HepG2 (cell line): ENCODE measurements at regions not wholly inside any gene's neighbourhood (a gene's known extent, or its start where the extent isn't known, plus 50 kb on each side); places are given as distances from the start of the nearest gene placed in this dataset.

Source experiments
- ATAC-seq: fragments of 200-7000 bp; cut with Tn5 transposase; 3 replicates; pipeline ENCODE4 v1.9.1; 2020; ENCODE audit warnings: mild to moderate bottlenecking, moderate library complexity
- BruUV-seq: library from RNA; stranded (reverse); fragments of 400-500 nt; replicated peaks from 2 replicates; lab custom pipeline; 2021; lab: Mats Ljungman, UMichigan
- CTCF ChIA-PET: fragments of 300-600 bp; formaldehyde crosslinking; extraction: SDS; loops from one replicate; lab custom pipeline; 2021; ENCODE audit warnings: low total read pairs, inconsistent platforms, low intra/inter-chr PET ratio; lab: Yijun Ruan, JAX
- POLR2A ChIA-PET: fragments of 350-600 bp; sonication (Branson Sonifier 250); formaldehyde crosslinking; loops from one replicate; lab custom pipeline; 2020; ENCODE audit warnings: antibody characterized with exemption, inconsistent platforms; lab: Yijun Ruan, JAX
- DNase-seq: peaks from one replicate; pipeline ENCODE4 v3.0.0-alpha.2; 2015; ENCODE audit warnings: low spot score
- FAIRE-seq: peaks from 3 replicates; lab custom pipeline; 2011; peaks lifted over from hg19 to GRCh38; lab: Jason Lieb, UNC
- H2AFZ ChIP-seq: one replicate; pipeline ENCODE4 v1.6.1; 2011; ENCODE audit warnings: low read length, inconsistent platforms
- H3K27ac ChIP-seq: fragments of 300-600 bp; 3 replicates; pipeline ENCODE4 v1.8.0; 2011; ENCODE audit warnings: mixed run types, mild to moderate bottlenecking, mixed read lengths, low read length, inconsistent platforms; ENCODE audit not compliant: insufficient read depth; ENCODE audit errors: extremely low read length
- H3K27me3 ChIP-seq, 2 experiments: fragments of 200-600 bp in 1 of 2; 2 replicates in 1 of 2; 3 replicates in 1 of 2; pipeline versions ENCODE4 v1.6.0 to v1.8.0; 2011; ENCODE audit warnings: low read length in 2 of 2, mild to moderate bottlenecking in 2 of 2, moderate library complexity in 2 of 2, inconsistent platforms in 1 of 2; ENCODE audit not compliant: insufficient read depth in 2 of 2, control insufficient read depth in 1 of 2
- H3K36me3 ChIP-seq, 2 experiments: fragments of 200-600 bp in 1 of 2; replicated peaks in 1 of 2; 2 replicates in 1 of 2; 3 replicates in 1 of 2; pipeline versions ENCODE4 v1.5.1 to v1.8.0; 2011; ENCODE audit warnings: low read length in 2 of 2, inconsistent platforms in 1 of 2; ENCODE audit not compliant: insufficient read depth in 2 of 2, control insufficient read depth in 1 of 2
- H3K4me1 ChIP-seq: 2 replicates; pipeline ENCODE4 v1.5.1; 2012; ENCODE audit warnings: low read length, inconsistent platforms; ENCODE audit not compliant: insufficient read depth
- H3K4me2 ChIP-seq: 2 replicates; pipeline ENCODE4 v1.6.0; 2011; ENCODE audit warnings: low read depth, low read length, inconsistent platforms
- H3K4me3 ChIP-seq, 3 experiments: fragments of 200-600 bp in 1 of 3; sonication (generic), shearing (Covaris generic) in 1 of 3; replicated peaks in 1 of 3; 2 replicates each; pipeline ENCODE4 v1.5.1; 2011 to 2016; ENCODE audit warnings: low read length in 3 of 3, inconsistent platforms in 2 of 3, low read depth in 2 of 3, mild to moderate bottlenecking in 2 of 3, control low read depth in 1 of 3, mixed read lengths in 1 of 3; ENCODE audit not compliant: insufficient read depth in 1 of 3
- H3K79me2 ChIP-seq: one replicate; pipeline ENCODE4 v1.6.1; 2011; ENCODE audit warnings: low read length, inconsistent platforms; ENCODE audit not compliant: insufficient read depth
- H3K9ac ChIP-seq: 2 replicates; pipeline ENCODE4 v1.6.0; 2011; ENCODE audit warnings: mild to moderate bottlenecking, low read depth, low read length, inconsistent platforms; ENCODE audit not compliant: insufficient read depth
- H3K9me3 ChIP-seq: 2 replicates; pipeline ENCODE4 v1.5.1; 2012; ENCODE audit warnings: mild to moderate bottlenecking, low read length
- H4K20me1 ChIP-seq: 2 replicates; pipeline ENCODE4 v1.6.0; 2011; ENCODE audit warnings: inconsistent platforms, mild to moderate bottlenecking, low read length, moderate library complexity; ENCODE audit not compliant: insufficient read depth
- NFKBIZ ChIP-seq: IDR thresholded peaks from 2 replicates; pipeline ENCODE4 v1.6.1; 2018; ENCODE audit warnings: missing genetic modification reagents, missing compliant biosample characterization
- TSC22D2 ChIP-seq: sonication (generic); formaldehyde crosslinking; IDR thresholded peaks from 2 replicates; pipeline ENCODE4 v1.5.1; 2020; ENCODE audit warnings: missing genetic modification reagents, mild to moderate bottlenecking, borderline replicate concordance
- ZNF460 ChIP-seq: sonication (generic); formaldehyde crosslinking; IDR thresholded peaks from 2 replicates; pipeline ENCODE4 v1.5.1; 2020; ENCODE audit warnings: missing genetic modification reagents, mild to moderate bottlenecking, borderline replicate concordance
- ZNF703 ChIP-seq: sonication (generic); formaldehyde crosslinking; IDR thresholded peaks from 2 replicates; pipeline ENCODE4 v1.5.1; 2020; ENCODE audit warnings: missing genetic modification reagents, mild to moderate bottlenecking, moderate library complexity, borderline replicate concordance
- ZNF713 ChIP-seq: sonication (generic); formaldehyde crosslinking; IDR thresholded peaks from 2 replicates; pipeline ENCODE4 v1.4.0; 2020; ENCODE audit warnings: mild to moderate bottlenecking, missing genetic modification reagents
- ZNF878 ChIP-seq: sonication (generic); formaldehyde crosslinking; IDR thresholded peaks from 2 replicates; pipeline ENCODE4 v1.8.1; 2023; ENCODE audit warnings: mild to moderate bottlenecking, missing genetic modification reagents, moderate library complexity
- WGBS: methylation state at CpG from one replicate; pipeline ENCODE4 v1.1.6; 2017; ENCODE audit warnings: low lambda C conversion rate; 5-methylcytosine and 5-hydroxymethylcytosine counted together
- in situ Hi-C: cut with HindIII; loops from 2 replicates; pipeline ENCODE4 v1.10.0; 2017; ENCODE audit warnings: low pct_unique_long_range_greater_than_20kb; ENCODE audit not compliant: extremely low pct_ligation_motif_present
- intact Hi-C: fragments of 100-400 bp; cut with micrococcal nuclease; formaldehyde crosslinking; loops from one replicate; pipeline ENCODE4 v1.10.0; 2022; ENCODE audit not compliant: unreplicated experiment
- TF ChIP-seq, protein P1 (sequence below): sonication (generic); formaldehyde crosslinking; IDR thresholded peaks from 2 replicates; pipeline ENCODE4 v1.5.0; 2020; ENCODE audit warnings: missing genetic modification reagents

DNA sequence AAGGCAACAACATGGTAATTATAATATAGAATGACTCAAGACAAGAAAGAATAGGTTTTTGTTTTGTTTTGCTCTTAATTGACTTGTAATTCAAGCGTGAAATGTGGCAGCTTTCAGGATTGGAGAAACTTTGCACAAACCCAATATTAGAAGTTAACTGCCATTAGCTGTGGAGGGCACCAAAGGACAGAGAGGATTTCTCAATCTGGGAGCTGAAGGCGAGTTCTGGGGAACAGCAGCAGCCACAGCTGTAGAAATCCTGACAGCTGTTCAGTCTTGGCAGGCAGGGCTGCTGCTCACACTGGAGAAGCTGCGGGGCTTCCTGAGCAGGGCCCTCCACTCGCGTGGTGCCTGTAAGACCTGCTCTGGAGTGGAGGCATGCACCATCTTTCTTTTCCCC lies 182.2 kb upstream of the IL12A start (continued):
- TF ChIP-seq, protein P1, sequence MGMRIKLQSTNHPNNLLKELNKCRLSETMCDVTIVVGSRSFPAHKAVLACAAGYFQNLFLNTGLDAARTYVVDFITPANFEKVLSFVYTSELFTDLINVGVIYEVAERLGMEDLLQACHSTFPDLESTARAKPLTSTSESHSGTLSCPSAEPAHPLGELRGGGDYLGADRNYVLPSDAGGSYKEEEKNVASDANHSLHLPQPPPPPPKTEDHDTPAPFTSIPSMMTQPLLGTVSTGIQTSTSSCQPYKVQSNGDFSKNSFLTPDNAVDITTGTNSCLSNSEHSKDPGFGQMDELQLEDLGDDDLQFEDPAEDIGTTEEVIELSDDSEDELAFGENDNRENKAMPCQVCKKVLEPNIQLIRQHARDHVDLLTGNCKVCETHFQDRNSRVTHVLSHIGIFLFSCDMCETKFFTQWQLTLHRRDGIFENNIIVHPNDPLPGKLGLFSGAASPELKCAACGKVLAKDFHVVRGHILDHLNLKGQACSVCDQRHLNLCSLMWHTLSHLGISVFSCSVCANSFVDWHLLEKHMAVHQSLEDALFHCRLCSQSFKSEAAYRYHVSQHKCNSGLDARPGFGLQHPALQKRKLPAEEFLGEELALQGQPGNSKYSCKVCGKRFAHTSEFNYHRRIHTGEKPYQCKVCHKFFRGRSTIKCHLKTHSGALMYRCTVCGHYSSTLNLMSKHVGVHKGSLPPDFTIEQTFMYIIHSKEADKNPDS (CRISPR knock-in tag): no peak
- TF ChIP-seq ZNF703: no peak
- no peak for TF ChIP-seq ZNF713 (CRISPR knock-in tag)
- no peak for TF ChIP-seq ZNF878 (CRISPR knock-in tag)
- TF ChIP-seq ZNF460 (CRISPR knock-in tag): no peak

DNA sequence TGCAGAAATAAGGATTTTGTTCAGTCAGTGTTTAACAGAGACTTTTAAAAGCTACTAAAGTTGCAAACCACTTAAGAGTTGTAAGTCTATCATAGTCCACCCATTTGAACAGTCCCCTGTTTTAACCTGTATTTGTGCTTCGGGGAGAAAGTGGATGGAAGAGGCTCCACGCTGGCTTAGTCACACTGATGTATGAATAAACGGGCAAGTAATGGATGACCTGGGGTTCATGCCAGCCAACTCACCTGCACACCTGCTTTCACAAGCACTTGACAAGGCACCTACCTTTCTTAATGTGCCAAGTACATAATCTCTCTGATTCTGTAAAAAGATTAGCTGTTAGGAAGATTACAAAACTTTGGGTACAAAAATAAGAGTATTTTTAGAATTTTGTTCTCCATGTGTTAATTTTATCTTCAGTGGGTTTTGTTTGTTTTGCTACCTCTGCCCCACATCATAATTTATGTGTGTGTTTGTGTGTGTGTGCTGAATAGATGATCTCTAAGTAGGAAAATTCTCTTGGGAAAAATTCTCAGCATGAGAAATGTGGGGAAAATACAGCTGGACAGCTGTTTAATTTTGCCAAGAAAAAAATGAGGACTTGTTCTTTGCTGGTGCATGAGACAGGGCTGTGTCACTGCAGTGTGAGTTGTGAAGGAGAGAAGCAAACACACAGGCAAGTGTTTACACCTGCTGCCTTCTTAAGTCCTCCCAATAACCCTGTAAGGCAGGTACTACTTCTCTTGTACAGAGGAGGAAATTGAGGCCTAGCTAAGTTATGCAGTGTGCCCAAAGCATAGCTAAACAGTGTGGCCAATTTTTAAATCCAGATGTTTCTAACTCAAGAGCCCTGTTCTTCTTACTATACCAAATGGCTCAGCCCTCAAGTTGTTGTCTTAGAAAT lies 181.2 kb upstream of the IL12A start:
- DNase-seq (no peak), FAIRE-seq (no peak), ATAC-seq (no peak)
- WGBS: 5% methylated on average over 3 of the region's 3 CpGs
- ChIA-PET CTCF (no interaction called here), POLR2A (no interaction called here)
- H3K9me3 ChIP-seq: no peaks in the 10 kb centered on the region
- no peak overlapping the region for H2AFZ ChIP-seq
- no peaks in the 10 kb centered on the region for H3K4me1 ChIP-seq
- H3K27me3 ChIP-seq: no peaks in the 10 kb centered on the region
- H3K79me2 ChIP-seq: no peaks in the 10 kb centered on the region
- no peak overlapping the region for H3K27ac ChIP-seq
- no peak overlapping the region for H3K4me3 ChIP-seq
- no peaks in the 10 kb centered on the region for H4K20me1 ChIP-seq
- intact Hi-C loops (loop anchor here (10.0 kb wide), 1 partner anchor 63 kb away; no protein-coding TSS in a partner anchor), in situ Hi-C loops (loop anchor here (5.0 kb wide), 1 partner anchor 190 kb away; no protein-coding TSS in a partner anchor)
- no peak overlapping the region for H3K4me2 ChIP-seq
- BruUV-seq: no TSS peak
- TF ChIP-seq NFKBIZ (CRISPR knock-in tag): no peak
- TF ChIP-seq TSC22D2 (CRISPR knock-in tag): no peak
- TF ChIP-seq, all 625 proteins: peak for 0
- Histone ChIP-seq H3K36me3 (no peaks in the 10 kb centered on the region), H3K9ac (no peak overlapping the region)
